Activated T-helper 2 cell treated with anti-CD3 and anti-CD28 coated beads, Interferon-gamma antibody, Interleukin-2, Interleukin-4, amounts not matched to agents 10 μg/mL and 5 μg/mL and 100 μg/mL, durations not matched to agents 14 hours and 24 hours and 36 hours (primary cell): ENCODE measurements at regions not wholly inside any gene's neighbourhood (a gene's known extent, or its start where the extent isn't known, plus 50 kb on each side); places are given as distances from the start of the nearest gene placed in this dataset.
"Not testable (repeated sequence)": the region's sequence is repeated elsewhere in the genome, so short reads cannot be mapped to it uniquely, and the experiment has no call there.

Experiments used
- DNase-seq: peaks from one replicate; pipeline ENCODE4 v3.0.0; 2021; ENCODE audit warnings: low spot score
- H3K27ac Mint-ChIP-seq: one replicate; pipeline ENCODE4 v1.8.0; 2021; ENCODE audit warnings: mixed read lengths
- H3K27me3 Mint-ChIP-seq: one replicate; pipeline ENCODE4 v1.8.0; 2021; ENCODE audit warnings: low read depth, mixed read lengths
- H3K36me3 Mint-ChIP-seq: one replicate; pipeline ENCODE4 v1.8.0; 2021; ENCODE audit warnings: low read depth, mixed read lengths
- H3K4me1 Mint-ChIP-seq: one replicate; pipeline ENCODE4 v1.8.0; 2021; ENCODE audit warnings: low read depth, mixed read lengths
- H3K4me3 Mint-ChIP-seq: one replicate; pipeline ENCODE4 v1.8.0; 2021; ENCODE audit warnings: low read depth, mild to moderate bottlenecking, moderate library complexity, mixed read lengths
- H3K9me3 Mint-ChIP-seq: one replicate; pipeline ENCODE4 v1.8.0; 2021; ENCODE audit warnings: mixed read lengths
- intact Hi-C: fragments of 100-400 bp; cut with micrococcal nuclease; formaldehyde crosslinking; loops from one replicate; pipeline ENCODE4 v1.15.1; 2023

DNA sequence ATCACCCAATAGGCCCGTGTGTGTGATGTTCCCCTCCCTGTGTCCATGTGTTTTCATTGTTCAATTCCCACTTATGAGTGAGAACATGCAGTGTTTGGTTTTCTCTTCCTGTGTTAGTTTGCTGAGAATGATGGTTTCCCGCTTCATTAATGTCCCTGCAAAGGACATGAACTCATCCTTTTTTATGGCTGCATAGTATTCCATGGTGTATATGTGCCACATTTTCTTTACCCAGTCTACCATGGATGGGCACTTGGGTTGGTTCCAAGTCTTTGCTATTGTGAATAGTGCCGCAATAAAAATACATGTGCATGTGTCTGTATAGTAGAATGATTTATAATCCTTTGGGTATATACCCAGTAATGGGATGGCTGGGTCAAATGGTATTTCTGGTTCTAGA lies 568.1 kb downstream of the MATN1 start:
- H3K4me1 Mint-ChIP-seq, intact Hi-C loops, H3K4me3 Mint-ChIP-seq, H3K36me3 Mint-ChIP-seq, DNase-seq, H3K9me3 Mint-ChIP-seq, H3K27ac Mint-ChIP-seq, H3K27me3 Mint-ChIP-seq: not testable (repeated sequence)

DNA sequence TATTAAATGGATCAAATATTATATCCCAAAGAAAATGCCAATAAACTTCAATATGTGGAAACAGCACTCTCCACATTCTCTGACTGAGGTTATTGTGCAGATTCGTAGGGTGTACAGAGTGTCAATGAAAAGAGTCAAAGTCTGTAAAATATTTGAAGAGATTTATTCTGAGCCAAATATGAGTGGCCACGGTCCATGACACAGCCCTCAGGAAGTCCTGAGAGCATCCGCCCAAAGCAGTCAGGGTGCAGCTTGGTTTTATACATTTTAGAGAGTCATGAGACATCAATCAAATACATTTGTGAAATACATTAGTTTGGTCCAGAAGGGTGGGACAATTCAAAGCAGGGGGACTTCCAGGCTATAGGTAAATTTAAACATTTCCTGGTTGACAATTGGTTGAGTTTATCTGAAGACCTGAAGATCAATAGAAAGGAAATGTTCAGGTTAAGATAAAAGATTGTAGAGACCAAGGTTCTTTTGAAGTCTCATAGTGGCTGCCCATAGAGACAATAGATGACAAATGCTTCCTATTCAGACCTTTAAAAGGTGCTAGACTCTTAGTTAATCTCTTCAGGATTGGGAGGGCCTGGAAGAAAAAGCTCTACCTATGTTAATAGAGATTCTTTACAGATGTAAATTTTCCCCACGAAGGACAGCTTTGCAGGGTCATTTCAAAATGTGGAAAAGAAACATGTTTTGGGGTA lies 569.5 kb downstream of the MATN1 start:
- no peaks in the 10 kb centered on the region for H3K36me3 Mint-ChIP-seq
- no peaks in the 10 kb centered on the region for H3K9me3 Mint-ChIP-seq
- DNase-seq, result no peak
- H3K4me3 Mint-ChIP-seq, result no peak overlapping the region
- intact Hi-C loops, result no loop called here
- no peak overlapping the region for H3K27ac Mint-ChIP-seq
- H3K27me3 Mint-ChIP-seq, result no peaks in the 10 kb centered on the region
- H3K4me1 Mint-ChIP-seq, result no peaks in the 10 kb centered on the region

DNA sequence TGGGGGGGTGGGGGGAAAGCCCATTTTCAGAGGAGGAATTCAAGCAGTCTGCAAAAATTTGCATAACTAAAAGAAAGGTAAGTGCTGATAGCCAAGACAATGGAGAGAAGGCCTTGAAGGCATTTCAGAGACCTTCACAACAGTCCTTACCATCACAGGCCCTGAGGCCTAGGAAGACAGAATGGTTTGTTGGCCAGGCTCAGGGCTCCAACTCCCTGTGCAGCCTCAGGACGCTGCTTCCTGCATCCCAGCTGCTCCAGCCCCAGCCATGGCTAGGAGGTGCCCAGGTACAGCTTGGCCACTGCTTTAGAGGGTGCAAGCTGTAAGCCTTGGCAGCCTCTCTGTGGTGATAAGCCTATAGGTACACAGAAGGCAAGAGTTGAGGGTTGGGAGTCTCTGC lies 571.6 kb downstream of the MATN1 start:
- Mint-ChIP-seq H3K36me3 (no peaks in the 10 kb centered on the region), H3K9me3 (no peaks in the 10 kb centered on the region), H3K27me3 (no peaks in the 10 kb centered on the region), H3K4me3 (no peak overlapping the region), H3K4me1 (no peaks in the 10 kb centered on the region), H3K27ac (no peak overlapping the region)
- no peak for DNase-seq
- intact Hi-C loops, result no loop called here

GRCh38 chr1:30151119-30151518 lies 572.3 kb downstream of the MATN1 start:
- Mint-ChIP-seq H3K27ac (no peak overlapping the region), H3K36me3 (no peaks in the 10 kb centered on the region), H3K4me1 (no peaks in the 10 kb centered on the region), H3K9me3 (no peaks in the 10 kb centered on the region), H3K27me3 (no peaks in the 10 kb centered on the region), H3K4me3 (no peak overlapping the region)
- intact Hi-C loops, result no loop called here
- DNase-seq, result no peak

- Mint-ChIP-seq H3K36me3 (no peaks in the 10 kb centered on the region), H3K27ac (no peak overlapping the region), H3K9me3 (no peaks in the 10 kb centered on the region), H3K27me3 (no peaks in the 10 kb centered on the region), H3K4me1 (no peaks in the 10 kb centered on the region), H3K4me3 (no peak overlapping the region)
- intact Hi-C loops, result no loop called here
- no peak for DNase-seq
Measured at GRCh38 chr1:30149226-30149625, 574.2 kb downstream of the MATN1 start.

DNA sequence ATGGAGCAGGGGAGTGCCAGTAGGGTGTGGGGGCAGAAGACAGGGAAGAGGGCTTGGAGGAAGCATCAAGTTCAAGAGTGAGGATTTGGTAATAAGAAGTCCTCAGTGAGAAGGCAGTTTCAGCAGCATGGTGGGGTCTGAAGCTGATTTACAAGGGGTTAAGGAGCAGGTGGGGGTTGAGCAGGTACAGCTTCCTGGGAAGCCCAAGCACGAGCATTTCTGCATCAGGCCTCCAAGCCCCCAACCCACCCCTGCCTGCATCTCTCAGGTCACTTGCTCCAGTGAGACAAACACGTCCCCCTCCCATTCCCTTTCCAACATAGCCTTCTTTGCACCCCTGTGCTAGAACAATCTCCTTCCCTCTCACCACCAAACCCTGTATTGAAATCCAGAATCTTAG lies 574.7 kb downstream of the MATN1 start:
- no peak overlapping the region for H3K27ac Mint-ChIP-seq
- H3K27me3 Mint-ChIP-seq, result no peaks in the 10 kb centered on the region
- H3K9me3 Mint-ChIP-seq, result no peaks in the 10 kb centered on the region
- no peak overlapping the region for H3K4me3 Mint-ChIP-seq
- H3K4me1 Mint-ChIP-seq, result no peaks in the 10 kb centered on the region
- no peak for DNase-seq
- intact Hi-C loops, result no loop called here
- no peaks in the 10 kb centered on the region for H3K36me3 Mint-ChIP-seq

DNA sequence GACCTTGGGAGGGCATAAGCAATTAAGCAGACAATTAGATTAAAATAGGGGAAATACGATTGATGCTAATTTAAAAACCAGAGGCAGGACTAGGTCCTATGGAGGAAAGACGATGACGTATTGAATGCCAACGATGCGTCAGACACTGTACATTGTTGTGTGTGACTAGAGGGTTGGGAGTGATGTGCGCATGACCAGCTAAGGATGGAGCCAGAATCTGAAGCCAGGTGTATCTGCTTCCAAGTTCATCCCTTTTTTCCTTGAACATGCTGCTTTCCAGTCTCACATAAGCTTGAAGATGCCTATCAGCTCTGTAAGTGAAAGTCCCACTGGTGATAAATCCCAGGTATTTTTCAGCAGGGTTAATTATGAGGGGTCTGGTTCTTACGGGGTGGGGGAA lies 576.2 kb downstream of the MATN1 start:
- Mint-ChIP-seq H3K4me1 (no peaks in the 10 kb centered on the region), H3K9me3 (no peaks in the 10 kb centered on the region), H3K27ac (no peak overlapping the region), H3K36me3 (no peaks in the 10 kb centered on the region), H3K4me3 (no peak overlapping the region), H3K27me3 (no peaks in the 10 kb centered on the region)
- intact Hi-C loops, result no loop called here
- DNase-seq, result no peak

DNA sequence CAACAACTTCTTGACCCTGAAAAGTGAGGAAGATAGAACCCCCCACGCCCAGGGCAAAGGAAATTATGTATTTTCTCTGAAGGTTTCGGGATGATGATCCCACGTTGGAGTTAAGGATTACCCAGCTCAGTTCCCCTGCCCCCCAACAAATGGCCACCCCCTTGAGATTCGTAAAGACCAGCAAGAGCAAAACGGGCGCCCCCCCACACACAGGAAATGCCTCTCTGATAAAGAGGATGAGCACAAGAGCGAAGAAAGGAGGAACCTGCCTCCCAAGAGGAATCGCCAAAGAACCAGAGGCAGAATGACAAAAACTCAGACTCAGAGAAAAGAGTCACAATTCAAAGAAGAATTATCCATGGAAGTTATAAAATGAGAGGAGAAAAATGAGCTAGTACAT lies 576.9 kb downstream of the MATN1 start:
- Mint-ChIP-seq H3K36me3 (no peaks in the 10 kb centered on the region), H3K9me3 (no peaks in the 10 kb centered on the region), H3K27ac (no peak overlapping the region), H3K4me3 (no peak overlapping the region), H3K4me1 (no peaks in the 10 kb centered on the region), H3K27me3 (no peaks in the 10 kb centered on the region)
- DNase-seq, result no peak
- intact Hi-C loops, result no loop called here

DNA sequence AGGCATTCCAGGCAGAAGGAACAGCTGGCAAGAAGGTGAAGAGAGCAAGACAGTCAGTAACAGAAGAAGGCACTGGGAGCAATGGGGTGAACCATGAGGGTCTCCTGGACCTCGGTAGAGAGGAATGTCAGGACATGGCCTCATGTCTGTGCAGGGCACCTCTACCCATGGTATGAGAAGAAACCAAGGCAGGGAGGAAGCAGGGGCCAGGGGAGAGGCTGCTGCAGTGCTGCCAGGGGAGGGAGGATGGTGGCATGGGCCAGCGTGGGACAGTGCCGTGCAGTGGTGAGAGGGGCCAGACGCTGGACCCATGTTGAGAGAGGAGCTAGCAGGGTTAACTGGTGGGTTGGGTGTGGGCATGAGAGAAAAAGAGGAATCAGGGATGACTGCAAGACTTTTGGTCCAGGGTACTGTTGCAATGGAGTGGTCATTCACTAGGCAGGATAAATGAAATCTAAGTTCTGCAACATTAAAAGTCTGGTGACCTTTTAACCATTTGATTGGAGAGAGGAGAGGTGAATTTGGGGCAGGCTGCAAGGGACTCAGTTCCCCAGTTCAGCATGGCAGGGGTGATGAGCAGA lies 577.6 kb downstream of the MATN1 start:
- intact Hi-C loops, result no loop called here
- H3K4me1 Mint-ChIP-seq, result no peaks in the 10 kb centered on the region
- no peak overlapping the region for H3K4me3 Mint-ChIP-seq
- no peak for DNase-seq
- no peak overlapping the region for H3K27ac Mint-ChIP-seq
- H3K9me3 Mint-ChIP-seq, result no peaks in the 10 kb centered on the region
- H3K27me3 Mint-ChIP-seq, result no peaks in the 10 kb centered on the region
- no peaks in the 10 kb centered on the region for H3K36me3 Mint-ChIP-seq

- Mint-ChIP-seq H3K4me3 (no peak overlapping the region), H3K4me1 (no peaks in the 10 kb centered on the region), H3K27ac (no peak overlapping the region), H3K27me3 (no peaks in the 10 kb centered on the region), H3K9me3 (no peaks in the 10 kb centered on the region), H3K36me3 (no peaks in the 10 kb centered on the region)
- DNase-seq, result no peak
- intact Hi-C loops, result no loop called here
Measured at GRCh38 chr1:30144831-30145230, 578.6 kb downstream of the MATN1 start.

GRCh38 chr1:30143517-30143916 lies 579.9 kb downstream of the MATN1 start:
- no peak for DNase-seq
- no peaks in the 10 kb centered on the region for H3K36me3 Mint-ChIP-seq
- no peak overlapping the region for H3K27ac Mint-ChIP-seq
- intact Hi-C loops, result no loop called here
- no peaks in the 10 kb centered on the region for H3K9me3 Mint-ChIP-seq
- no peaks in the 10 kb centered on the region for H3K4me1 Mint-ChIP-seq
- H3K4me3 Mint-ChIP-seq, result no peak overlapping the region
- H3K27me3 Mint-ChIP-seq, result no peaks in the 10 kb centered on the region

DNA sequence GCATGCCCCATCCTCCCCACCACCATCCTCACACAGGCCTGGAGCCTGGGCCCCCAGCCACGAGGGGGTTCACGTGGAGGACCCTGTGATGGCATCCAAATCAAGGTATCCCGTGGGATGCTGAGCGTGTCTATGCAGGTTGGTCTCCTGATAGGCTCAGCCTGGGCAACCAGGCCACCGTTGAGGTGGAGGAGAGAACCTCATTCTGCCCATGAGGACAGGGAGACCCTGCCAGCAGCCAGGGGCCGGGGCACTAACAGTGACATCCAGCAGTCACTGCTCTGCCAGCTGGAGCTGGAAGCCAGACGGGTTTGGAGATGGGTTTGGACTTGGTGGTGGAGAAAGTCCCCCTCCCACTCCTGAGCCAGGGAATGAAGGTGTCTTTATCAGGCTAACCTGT lies 582.8 kb downstream of the MATN1 start:
- Mint-ChIP-seq H3K27me3 (no peaks in the 10 kb centered on the region), H3K36me3 (no peaks in the 10 kb centered on the region), H3K9me3 (no peaks in the 10 kb centered on the region), H3K27ac (no peak overlapping the region), H3K4me1 (no peaks in the 10 kb centered on the region), H3K4me3 (no peak overlapping the region)
- intact Hi-C loops, result no loop called here
- no peak for DNase-seq

DNA sequence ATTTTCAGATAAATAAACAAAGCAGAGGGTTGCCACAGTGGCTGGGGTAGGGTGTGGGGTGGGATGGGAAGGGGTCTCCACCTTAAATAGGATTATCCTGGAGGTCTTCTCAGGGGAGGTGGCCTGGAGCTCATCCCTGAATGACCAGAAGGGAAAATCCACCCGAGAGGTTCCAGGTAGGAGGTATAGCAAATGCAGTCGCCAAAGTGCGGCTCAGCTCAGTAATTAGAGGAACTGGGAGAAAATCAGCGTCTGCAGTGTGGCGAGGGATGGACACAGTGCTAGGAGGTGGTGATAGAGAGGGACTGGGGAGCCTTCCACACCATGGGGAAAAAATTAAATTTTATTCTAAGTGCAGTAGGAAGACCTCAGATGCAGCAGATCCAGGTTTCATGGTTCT lies 584.5 kb downstream of the MATN1 start:
- DNase-seq, result no peak
- Mint-ChIP-seq H3K27ac (no peak overlapping the region), H3K4me1 (no peaks in the 10 kb centered on the region), H3K27me3 (no peaks in the 10 kb centered on the region), H3K36me3 (no peaks in the 10 kb centered on the region), H3K9me3 (no peaks in the 10 kb centered on the region), H3K4me3 (no peak overlapping the region)
- intact Hi-C loops, result no loop called here

- H3K27ac Mint-ChIP-seq, result no peak overlapping the region
- DNase-seq, result no peak
- H3K4me3 Mint-ChIP-seq, result no peak overlapping the region
- H3K36me3 Mint-ChIP-seq, result no peaks in the 10 kb centered on the region
- intact Hi-C loops, result no loop called here
- no peaks in the 10 kb centered on the region for H3K9me3 Mint-ChIP-seq
- no peaks in the 10 kb centered on the region for H3K4me1 Mint-ChIP-seq
- no peaks in the 10 kb centered on the region for H3K27me3 Mint-ChIP-seq
Measured at GRCh38 chr1:30137001-30137400, 586.4 kb downstream of the MATN1 start.
